HEK293T (cell line): ENCODE measurements at regions not wholly inside any gene's neighbourhood (a gene's known extent, or its start where the extent isn't known, plus 50 kb on each side); places are given as distances from the start of the nearest gene placed in this dataset.

Experiments used
- ARNT ChIP-seq: fragments of 450-650 bp; IDR thresholded peaks from 2 replicates; pipeline ENCODE4 v1.6.1; 2017; ENCODE audit warnings: mild to moderate bottlenecking
- BHLHE40 ChIP-seq: fragments of 450-650 bp; IDR thresholded peaks from 2 replicates; pipeline ENCODE4 v1.6.1; 2016; ENCODE audit warnings: mild to moderate bottlenecking, moderate library complexity, borderline replicate concordance
- CTBP1 ChIP-seq: fragments of 450-650 bp; IDR thresholded peaks from 2 replicates; pipeline ENCODE4 v1.6.1; 2016; ENCODE audit warnings: borderline replicate concordance
- FOXK2 ChIP-seq: fragments of 450-650 bp; IDR thresholded peaks from 2 replicates; pipeline ENCODE4 v1.6.1; 2016; ENCODE audit warnings: mild to moderate bottlenecking
- FOXM1 ChIP-seq: fragments of 450-650 bp; IDR thresholded peaks from 2 replicates; pipeline ENCODE4 v1.6.1; 2017; ENCODE audit warnings: mild to moderate bottlenecking, borderline replicate concordance
- HDGF ChIP-seq: fragments of 450-650 bp; IDR thresholded peaks from 2 replicates; pipeline ENCODE4 v1.6.1; 2017; ENCODE audit warnings: antibody characterized with exemption, borderline replicate concordance
- NFRKB ChIP-seq: fragments of 450-650 bp; IDR thresholded peaks from 2 replicates; pipeline ENCODE4 v1.6.1; 2016; ENCODE audit warnings: mild to moderate bottlenecking, moderate library complexity
- SP1 ChIP-seq: fragments of 450-650 bp; IDR thresholded peaks from 2 replicates; pipeline ENCODE4 v1.6.1; 2017
- SUZ12 ChIP-seq: fragments of 450-650 bp; IDR thresholded peaks from 2 replicates; pipeline ENCODE4 v1.6.1; 2016; ENCODE audit warnings: mild to moderate bottlenecking

- TF ChIP-seq FOXM1 = no peak
- TF ChIP-seq CTBP1 = no peak
- no peak for TF ChIP-seq FOXK2
- TF ChIP-seq ARNT = no peak
- TF ChIP-seq SP1 = no peak
- TF ChIP-seq BHLHE40 = no peak
- TF ChIP-seq NFRKB = no peak
- no peak for TF ChIP-seq HDGF
- no peak for TF ChIP-seq SUZ12
These were observed 67.9 kb upstream of the PUDP start for GRCh38 chrX:7215842-7216241.
